GM21367 (cell line): ENCODE measurements at regions not wholly inside any gene's neighbourhood (a gene's known extent, or its start where the extent isn't known, plus 50 kb on each side); places are given as distances from the start of the nearest gene placed in this dataset.

ENCODE experiments used
- ATAC-seq: cut with Tn5 transposase; IDR thresholded peaks from one replicate; pipeline ENCODE4 v1.9.1; 2021; ENCODE audit not compliant: unreplicated experiment

GRCh38 chr1:57882934-57883641, 459.2 kb upstream of the DAB1 start:
- ATAC-seq, result no peak

GRCh38 chr1:57882072-57882471, 458.2 kb upstream of the DAB1 start:
- no peak for ATAC-seq

- ATAC-seq, result no peak
Measured at GRCh38 chr1:57881639-57882038, 457.8 kb upstream of the DAB1 start.

- ATAC-seq, result no peak
Measured at GRCh38 chr1:57879700-57880099, 455.8 kb upstream of the DAB1 start.

GRCh38 chr1:57874418-57874877, 450.6 kb upstream of the DAB1 start:
- ATAC-seq, result no peak

GRCh38 chr1:57872913-57873312, 449.1 kb upstream of the DAB1 start:
- no peak for ATAC-seq

GRCh38 chr1:57868908-57869307, 445.0 kb upstream of the DAB1 start:
- no peak for ATAC-seq

GRCh38 chr1:57868239-57868638, 444.4 kb upstream of the DAB1 start:
- no peak for ATAC-seq

- no peak for ATAC-seq
Measured at GRCh38 chr1:57866998-57867397, 443.1 kb upstream of the DAB1 start.

GRCh38 chr1:57860931-57861565, 437.2 kb upstream of the DAB1 start:
- ATAC-seq, result no peak

GRCh38 chr1:57860325-57860724, 436.5 kb upstream of the DAB1 start:
- no peak for ATAC-seq

GRCh38 chr1:57858740-57859139, 434.9 kb upstream of the DAB1 start:
- ATAC-seq, result no peak

GRCh38 chr1:57857809-57858208, 433.9 kb upstream of the DAB1 start:
- no peak for ATAC-seq

GRCh38 chr1:57854436-57854835, 430.6 kb upstream of the DAB1 start:
- no peak for ATAC-seq

GRCh38 chr1:57850176-57850940, 426.5 kb upstream of the DAB1 start:
- ATAC-seq, result no peak

GRCh38 chr1:57848406-57848805, 424.5 kb upstream of the DAB1 start:
- no peak for ATAC-seq

- ATAC-seq, result no peak
Measured at GRCh38 chr1:57845041-57845440, 421.2 kb upstream of the DAB1 start.

GRCh38 chr1:57844382-57844980, 420.6 kb upstream of the DAB1 start:
- no peak for ATAC-seq

- ATAC-seq, result no peak
Measured at GRCh38 chr1:57843760-57844159, 419.9 kb upstream of the DAB1 start.

- no peak for ATAC-seq
Measured at GRCh38 chr1:57839526-57839925, 415.7 kb upstream of the DAB1 start.

GRCh38 chr1:57839067-57839466, 415.2 kb upstream of the DAB1 start:
- no peak for ATAC-seq

GRCh38 chr1:57835620-57836019, 411.8 kb upstream of the DAB1 start:
- ATAC-seq, result no peak
